ENCODE measurements at regions not wholly inside any gene's neighbourhood (a gene's known extent, or its start where the extent isn't known, plus 50 kb on each side); places are given as distances from the start of the nearest gene placed in this dataset.

DNA sequence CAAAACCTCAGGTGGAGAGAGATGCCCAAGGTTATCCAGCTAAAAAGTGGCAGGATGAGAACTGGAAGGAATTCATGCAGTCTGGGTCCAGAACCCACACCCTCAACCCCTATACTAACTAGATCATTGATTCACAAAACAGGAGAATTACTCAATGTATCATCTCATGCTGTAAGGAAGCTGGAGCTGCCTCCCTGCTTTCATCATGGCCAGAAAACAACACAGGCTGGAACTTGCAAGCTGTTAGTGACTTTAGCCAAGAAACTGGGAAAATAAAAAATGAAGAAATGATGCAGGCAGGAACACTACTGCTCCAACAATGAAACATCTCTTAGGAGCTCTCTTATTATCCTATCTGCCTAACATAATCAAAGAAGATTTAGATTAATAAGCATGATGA is 619.8 kb upstream of the CELF2 start:
- no peak for TF ChIP-seq CTCF (optimal IDR thresholded peaks at IDR 0.05 in 1 of 3, IDR thresholded peaks at IDR 0.05 in 1 of 3, conservative IDR thresholded peaks at IDR 0.05 in 1 of 3; ENCODE audit: extremely low read depth in 1 of 3, insufficient read depth in 2 of 3, low read length in 3 of 3)
- no peak for TF ChIP-seq EZH2 (IDR thresholded peaks at IDR 0.05; ENCODE audit: low read length)
